Ectodermal cell (in vitro differentiated cells): ENCODE measurements at regions not wholly inside any gene's neighbourhood (a gene's known extent, or its start where the extent isn't known, plus 50 kb on each side); places are given as distances from the start of the nearest gene placed in this dataset.

Experiments used
- H3K27ac ChIP-seq: 2 replicates; pipeline ENCODE4 v1.7.0; 2013; ENCODE audit warnings: mild to moderate bottlenecking, low read depth, low read length; ENCODE audit not compliant: insufficient read depth, poor library complexity, severe bottlenecking
- H3K27me3 ChIP-seq: 2 replicates; pipeline ENCODE4 v1.7.0; 2013; ENCODE audit warnings: mild to moderate bottlenecking, low read length; ENCODE audit not compliant: insufficient read depth, control insufficient read depth, poor library complexity, severe bottlenecking
- H3K36me3 ChIP-seq: one replicate; pipeline ENCODE4 v1.7.0; 2013; ENCODE audit warnings: low read length; ENCODE audit not compliant: control insufficient read depth, insufficient read depth
- H3K4me1 ChIP-seq: one replicate; pipeline ENCODE4 v1.7.0; 2013; ENCODE audit warnings: low read length; ENCODE audit not compliant: control insufficient read depth, insufficient read depth
- H3K4me3 ChIP-seq: 2 replicates; pipeline ENCODE4 v1.7.0; 2013; ENCODE audit warnings: low read depth, low read length, control low read depth; ENCODE audit not compliant: insufficient read depth
- H3K9me3 ChIP-seq: 2 replicates; pipeline ENCODE4 v1.7.0; 2013; ENCODE audit warnings: mild to moderate bottlenecking, low read length, moderate library complexity; ENCODE audit not compliant: control insufficient read depth
- WGBS, 2 experiments: methylation state at CpG; one replicate each; pipeline ENCODE4 v1.1.7; 2013; ENCODE audit warnings: missing lambda C conversion rate in 2 of 2; 5-methylcytosine and 5-hydroxymethylcytosine counted together

DNA sequence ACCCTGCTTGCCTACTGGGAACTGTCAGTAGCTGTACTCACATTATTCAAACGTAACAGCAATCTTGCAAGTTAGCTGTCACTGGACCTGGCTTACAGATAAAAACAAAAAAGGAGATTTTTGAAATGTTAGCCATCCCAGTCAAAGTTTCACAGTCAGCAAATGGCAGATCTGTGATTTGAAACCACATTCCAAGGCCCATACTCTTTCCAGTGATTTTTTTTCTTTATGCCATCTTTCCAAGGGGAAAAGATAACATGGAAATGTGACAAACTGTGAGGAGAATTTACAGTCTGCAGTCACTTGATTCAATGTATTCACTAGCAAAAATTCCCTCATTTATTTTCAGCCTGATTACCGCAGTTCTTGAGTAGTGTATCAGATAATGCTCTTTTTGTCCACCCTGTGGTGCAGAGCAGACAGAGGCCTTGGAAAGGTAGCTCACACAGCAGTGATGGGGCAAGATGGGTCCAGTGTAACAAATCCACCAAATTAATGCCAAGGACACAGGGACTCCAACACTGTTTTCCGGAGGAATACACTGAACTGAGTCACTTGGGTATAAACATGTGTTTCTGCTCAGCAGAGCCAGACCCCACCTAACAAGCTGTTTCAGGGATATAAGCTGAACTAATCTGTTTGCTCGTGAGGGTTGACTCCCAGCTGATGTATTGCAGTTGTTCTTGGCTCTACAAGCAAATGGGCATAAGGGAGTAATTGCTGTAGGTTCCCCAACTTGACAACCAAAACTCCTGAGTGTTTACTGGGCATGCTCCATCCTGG is 49.9 kb upstream of the ADGRF1 start:
- Histone ChIP-seq H3K36me3 (no peaks in the 10 kb centered on the region), H3K4me3 (no peak overlapping the region), H3K27me3 (no peaks in the 10 kb centered on the region), H3K9me3 (no peaks in the 10 kb centered on the region), H3K27ac (no peak overlapping the region), H3K4me1 (no peaks in the 10 kb centered on the region)
- WGBS, 2 experiments: 89 to 92% methylated on average over 4 of the region's 4 CpGs
